DMS 273 treated with DMSO at 0.1 percent for 48 hours (cell line): ENCODE measurements at regions not wholly inside any gene's neighbourhood (a gene's known extent, or its start where the extent isn't known, plus 50 kb on each side); places are given as distances from the start of the nearest gene placed in this dataset.
"Not testable (repeated sequence)": the region's sequence is repeated elsewhere in the genome, so short reads cannot be mapped to it uniquely, and the experiment has no call there.

ENCODE experiments used
- DNase-seq: peaks from one replicate; lab custom pipeline; 2025; lab: John Stamatoyannopoulos, UW

DNA sequence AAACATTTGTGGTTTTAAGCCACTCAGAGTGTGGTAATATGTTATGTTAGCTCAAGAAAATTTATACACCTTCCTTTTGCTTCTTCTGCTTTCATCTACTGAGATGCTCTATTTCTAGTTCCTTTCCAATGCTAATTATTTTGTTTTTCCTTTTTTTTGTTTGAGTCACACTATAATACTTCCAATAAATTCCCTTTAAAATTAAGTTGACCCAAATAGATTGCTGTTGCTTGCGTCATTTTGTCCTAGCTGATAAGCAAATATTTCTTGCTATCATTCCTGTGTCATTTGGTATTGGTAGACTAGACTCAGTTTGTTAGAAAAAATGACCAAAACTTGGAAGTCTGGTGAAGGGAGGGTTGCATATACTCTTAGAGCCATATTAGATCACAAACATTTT is 437.0 kb upstream of the CNTN6 start:
- no peak for DNase-seq

DNA sequence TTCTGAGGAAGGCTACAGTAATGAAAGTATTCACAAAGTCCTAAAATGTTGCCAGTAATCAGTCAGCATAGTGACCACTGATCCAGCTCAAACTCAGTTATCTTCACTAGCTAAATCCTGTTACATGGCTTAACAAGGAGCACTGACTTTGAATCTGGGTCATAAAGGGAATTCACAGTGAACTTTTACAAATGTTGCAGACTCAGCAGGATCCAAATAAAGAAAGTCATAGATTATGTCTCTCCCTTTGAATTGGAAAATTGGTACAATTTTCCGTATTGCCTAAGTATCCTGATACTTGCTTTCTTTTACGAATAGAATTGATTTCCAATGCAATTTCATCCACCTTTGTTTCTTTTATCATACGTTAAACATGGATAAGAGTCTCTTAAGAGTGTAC is 431.5 kb upstream of the CNTN6 start:
- no peak for DNase-seq

DNA sequence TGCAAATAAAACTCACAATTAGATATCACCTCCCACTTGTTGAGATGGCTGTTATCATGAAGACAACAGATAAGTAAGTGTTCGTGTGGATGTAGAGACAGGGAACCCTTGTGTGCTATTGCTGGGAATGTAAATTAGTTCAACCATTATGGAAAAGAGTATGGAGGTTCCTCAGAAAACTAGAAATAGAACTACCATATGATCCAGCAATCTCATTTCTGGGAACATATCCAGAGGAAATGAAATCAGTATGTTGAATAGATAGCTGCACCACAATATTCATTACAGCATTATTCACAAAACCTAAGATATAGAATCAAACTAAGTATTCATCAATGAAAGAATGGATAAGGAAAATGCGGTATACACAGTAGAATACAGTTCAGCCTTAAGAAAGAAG is 418.7 kb upstream of the CNTN6 start:
- no peak for DNase-seq

DNA sequence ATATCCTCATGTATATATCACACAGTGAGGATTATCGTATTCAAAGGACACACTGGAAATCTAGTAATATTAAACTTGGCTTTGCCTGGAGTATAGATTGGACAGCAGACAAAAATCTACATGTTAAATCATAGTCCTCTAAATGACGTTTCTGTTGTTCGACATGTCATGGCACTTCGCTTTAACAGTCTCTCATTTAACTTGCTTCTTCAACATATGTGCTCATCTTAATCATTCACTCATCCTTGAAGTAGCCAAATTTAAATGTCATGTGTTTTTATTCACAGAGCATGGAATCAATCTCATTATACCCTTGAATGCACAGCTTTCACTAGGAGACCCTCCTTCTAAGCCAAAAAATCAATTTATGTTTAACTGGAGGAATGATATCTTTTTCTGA is 417.0 kb upstream of the CNTN6 start:
- DNase-seq, result no peak

DNA sequence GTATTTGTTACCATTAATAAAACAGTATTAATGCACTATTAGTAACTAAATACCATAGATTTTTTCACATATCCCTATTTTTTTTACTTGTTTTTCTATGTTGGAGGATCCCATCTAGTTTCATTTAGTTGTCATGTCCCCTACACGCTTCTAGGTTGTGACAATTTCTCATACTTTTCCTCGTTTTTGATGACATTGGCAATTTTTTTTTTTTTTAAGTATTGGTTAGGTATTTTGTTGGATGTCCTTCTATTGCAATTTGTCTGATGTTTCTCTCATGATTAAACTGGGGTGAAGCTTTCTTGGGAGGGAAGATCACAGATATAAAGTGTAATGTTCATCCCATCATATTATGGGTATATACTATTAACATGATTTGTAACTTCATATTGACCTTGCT is 409.1 kb upstream of the CNTN6 start:
- DNase-seq, result no peak

DNA sequence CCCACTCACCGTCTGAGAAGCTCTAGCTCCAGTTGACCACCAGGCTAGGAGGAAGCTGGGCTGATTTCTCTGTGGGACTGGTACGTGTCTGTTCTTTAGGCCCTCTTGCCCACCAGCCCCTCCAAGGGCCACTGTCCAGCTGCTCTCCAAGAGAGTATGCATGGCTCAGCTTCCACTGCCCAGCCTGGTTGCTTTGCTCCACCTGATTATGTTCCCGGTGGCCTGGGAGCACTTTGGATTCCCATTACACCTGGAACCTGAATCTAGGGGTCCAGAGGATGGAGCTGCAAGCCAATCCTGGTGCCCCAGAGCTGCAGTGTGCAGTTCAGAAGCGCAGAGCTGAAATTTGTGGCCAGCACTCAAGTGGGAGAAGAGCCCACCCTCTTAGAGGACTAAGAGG is 402.1 kb upstream of the CNTN6 start:
- DNase-seq, result no peak

DNA sequence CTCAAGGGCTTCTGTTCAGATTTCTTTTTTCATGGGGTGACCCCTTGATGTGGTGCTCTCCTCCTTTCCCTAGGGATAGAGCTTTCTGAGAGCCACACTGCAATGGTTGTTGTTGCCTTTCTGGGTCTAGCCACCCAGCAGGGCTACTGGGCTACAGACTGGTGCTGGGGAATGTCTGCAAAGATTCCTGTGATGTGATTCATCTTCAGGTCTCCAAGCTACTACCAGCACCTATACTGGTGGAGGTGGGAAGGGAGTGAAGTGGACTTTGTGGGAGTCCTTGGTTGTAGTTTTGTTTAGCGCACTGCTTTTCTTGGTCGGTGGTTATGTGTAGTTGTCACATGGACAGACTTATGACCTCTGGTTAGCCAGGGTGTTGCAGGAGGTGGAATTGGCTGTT is 392.3 kb upstream of the CNTN6 start:
- DNase-seq, result no peak

DNA sequence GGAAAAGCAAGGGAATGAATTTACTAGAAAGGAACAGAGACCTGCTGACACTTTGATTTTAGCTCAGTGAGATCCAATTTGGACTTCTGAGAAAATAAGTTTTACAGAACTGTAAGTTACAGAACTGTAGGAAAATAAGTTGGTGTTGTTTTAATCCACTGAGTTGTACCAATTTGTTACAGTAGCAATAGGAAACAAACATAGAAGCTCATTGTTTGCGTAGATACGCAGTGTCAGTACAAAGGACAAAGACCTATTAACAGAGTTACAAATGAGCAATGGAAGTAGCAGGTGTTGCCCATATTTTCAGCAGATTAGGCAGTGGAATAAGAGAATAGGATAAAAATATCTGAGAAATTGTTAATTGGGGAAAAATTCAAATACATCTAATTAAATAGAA is 385.8 kb upstream of the CNTN6 start:
- no peak for DNase-seq

DNA sequence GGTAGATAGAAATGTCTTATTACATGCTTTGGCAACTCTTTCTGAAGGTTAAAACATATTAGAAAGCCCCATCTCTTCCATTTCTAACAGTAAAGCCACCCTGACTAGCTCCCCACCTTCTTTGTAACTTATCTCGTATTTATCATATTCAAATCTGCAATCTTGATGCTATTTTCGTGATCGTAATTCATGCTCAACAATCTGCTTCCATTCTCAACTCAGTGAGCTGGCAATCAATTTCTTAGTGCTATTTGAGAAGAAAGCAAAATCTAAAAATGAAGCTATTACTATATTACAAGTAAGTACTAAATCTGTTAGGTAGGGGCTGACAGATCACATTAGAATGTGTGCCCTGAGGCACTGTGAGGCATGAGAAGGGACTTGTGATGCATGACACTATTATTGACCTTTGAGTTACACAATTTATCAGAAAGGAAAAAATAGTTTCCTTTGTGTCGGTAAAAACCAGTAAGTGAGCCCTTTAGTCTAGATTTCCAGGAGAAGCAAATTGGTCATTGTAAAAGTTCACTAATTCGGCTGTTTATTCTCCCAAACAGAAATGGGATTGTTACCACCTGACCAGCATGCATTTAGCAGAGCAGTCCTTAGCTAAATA is 379.7 kb upstream of the CNTN6 start:
- no peak for DNase-seq

DNA sequence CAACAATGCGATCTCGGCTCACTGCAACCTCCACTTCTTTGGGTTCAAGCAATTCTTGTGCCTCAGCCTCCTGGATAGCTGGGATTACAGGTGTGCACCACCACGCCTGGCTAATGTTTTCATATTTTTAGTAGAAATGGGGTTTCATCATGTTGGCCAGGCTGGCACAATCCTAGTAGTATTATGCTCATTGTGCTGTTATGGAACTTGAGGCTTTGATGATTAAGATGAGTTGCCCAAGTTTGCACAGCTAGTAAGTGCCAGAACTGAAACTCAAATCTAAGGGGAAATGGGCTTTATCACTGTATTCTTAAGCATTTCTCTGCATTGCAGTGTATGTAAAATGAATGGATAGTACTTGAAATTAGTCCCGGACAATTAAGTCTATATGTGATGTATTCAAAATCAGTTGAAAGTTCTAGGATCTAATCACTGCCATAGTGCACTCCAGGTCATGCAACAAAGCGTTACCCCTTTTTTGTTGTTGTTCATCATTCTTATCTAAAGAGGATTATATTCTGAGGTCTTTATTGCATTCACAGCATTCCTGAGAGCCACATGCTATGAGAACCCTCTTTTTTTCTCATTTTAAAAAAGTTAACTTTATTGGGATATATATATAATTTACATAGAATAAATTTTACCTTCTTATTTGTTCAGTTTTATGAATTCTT is 378.7 kb upstream of the CNTN6 start:
- DNase-seq, result no peak

DNA sequence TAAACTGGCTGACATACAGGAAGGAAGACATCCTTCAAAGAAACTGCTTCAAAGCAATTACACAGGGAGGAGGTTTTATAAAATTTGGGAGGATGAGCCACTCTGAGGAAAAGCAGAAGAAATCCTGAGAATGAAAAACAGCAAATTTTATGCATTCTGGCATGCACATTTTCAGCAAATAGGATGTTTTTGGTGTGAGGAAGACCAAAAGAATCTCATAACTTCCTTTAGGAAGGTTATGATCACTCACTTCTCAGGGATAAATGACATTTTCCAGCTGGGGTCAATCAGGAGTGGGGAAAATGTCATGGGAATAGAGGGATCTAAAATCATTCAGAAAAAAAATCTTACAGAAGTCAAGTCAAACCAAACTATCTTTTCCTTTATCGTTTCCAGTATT is 371.7 kb upstream of the CNTN6 start:
- no peak for DNase-seq

DNA sequence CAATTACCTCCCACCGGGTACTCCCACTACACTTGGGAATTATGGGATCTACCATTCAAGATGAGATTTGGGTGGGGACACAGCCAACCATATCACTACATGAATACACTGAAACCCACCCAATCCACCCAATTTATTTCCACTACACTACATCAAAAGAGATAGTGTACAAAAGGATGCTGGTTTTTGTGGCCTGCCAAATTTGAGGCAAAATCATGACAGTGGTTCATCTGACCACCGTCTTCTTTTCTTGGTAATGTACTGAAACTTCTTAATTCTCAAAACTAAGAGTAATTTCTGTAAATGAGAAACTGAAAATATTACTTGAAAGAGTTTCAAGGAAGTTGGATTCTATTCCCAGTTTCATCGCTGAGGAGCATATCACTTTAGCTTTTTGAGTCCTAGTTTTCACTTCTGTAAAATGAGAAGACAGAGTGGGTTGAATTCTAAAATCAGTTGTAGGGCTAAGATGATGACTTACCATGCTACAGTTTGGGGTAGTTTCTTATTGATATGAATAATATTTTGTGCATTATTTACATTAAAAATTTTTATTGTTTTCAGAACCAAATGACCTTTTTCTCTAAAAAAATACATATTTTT is 360.4 kb upstream of the CNTN6 start:
- DNase-seq, result no peak

DNA sequence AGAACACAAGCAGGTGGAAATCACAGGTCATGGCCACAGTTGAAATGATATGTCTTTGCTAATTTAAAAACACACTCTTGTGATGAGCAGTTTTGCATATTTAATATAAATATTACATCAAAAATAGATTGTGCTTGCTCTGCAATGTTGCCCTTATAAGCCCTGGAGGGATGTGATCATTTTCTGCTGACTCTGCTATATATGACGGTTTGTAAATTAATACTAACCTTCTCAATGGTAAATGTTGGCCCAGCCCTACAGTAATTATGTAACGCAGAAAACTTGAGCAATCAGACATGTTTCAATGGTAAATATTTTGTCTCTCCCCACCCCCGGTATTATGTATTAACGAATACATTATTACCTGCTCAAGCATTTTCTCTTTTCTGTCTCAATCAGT is 359.5 kb upstream of the CNTN6 start:
- no peak for DNase-seq

DNA sequence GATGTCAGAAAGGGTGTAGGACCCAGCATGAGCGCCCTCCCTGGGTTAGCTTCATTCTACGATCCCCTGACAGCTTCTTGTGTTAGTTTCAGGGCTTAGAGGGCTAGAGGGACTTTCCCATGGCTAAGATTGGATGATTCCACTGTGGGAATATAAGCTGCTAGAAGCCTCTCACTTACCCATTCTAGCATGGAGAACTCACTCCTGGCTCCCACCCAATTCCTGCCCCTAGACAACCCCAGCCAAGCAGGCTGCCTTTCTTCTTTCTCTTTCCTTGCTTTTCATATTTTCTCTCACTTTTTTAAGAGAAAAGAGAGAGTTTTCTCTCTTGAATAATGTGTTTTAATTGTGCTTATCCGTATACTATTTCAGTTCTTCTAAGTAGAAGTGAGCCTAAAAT is 335.1 kb upstream of the CNTN6 start:
- no peak for DNase-seq

DNA sequence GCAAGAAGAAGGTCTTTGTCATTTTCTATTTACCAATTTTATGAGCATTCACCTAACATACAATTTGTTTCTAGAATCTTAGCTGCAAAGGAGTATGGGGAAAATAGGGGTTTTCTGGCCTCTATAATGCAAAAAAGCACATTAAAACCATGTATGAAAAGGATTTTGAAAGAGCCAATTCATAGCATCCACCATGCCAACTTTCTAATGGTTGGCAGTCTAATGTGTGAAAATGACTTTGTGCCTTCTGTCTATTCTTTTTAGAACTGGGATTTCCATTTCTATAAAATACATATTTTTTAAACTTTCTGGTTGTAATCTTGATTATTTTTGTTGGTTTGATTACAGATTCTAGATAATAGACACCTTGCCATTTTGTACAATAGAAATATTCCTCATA is 333.7 kb upstream of the CNTN6 start:
- no peak for DNase-seq

DNA sequence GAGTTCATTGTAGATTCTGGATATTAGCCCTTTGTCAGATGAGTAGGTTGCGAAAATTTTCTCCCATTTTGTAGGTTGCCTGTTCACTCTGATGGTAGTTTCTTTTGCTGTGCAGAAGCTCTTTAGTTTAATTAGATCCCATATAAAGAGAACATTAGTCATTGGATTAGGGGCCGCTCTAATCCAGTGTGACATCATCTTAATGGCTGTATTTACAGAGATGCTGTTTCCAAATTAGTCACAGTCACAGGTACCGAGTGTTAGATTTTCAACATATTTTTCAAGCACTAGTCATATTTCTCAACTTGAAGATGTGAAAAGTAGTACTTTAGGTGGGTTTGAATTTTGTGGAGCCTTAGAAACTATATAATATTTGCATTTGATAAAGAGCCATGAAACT is 319.4 kb upstream of the CNTN6 start:
- not testable (repeated sequence) for DNase-seq

DNA sequence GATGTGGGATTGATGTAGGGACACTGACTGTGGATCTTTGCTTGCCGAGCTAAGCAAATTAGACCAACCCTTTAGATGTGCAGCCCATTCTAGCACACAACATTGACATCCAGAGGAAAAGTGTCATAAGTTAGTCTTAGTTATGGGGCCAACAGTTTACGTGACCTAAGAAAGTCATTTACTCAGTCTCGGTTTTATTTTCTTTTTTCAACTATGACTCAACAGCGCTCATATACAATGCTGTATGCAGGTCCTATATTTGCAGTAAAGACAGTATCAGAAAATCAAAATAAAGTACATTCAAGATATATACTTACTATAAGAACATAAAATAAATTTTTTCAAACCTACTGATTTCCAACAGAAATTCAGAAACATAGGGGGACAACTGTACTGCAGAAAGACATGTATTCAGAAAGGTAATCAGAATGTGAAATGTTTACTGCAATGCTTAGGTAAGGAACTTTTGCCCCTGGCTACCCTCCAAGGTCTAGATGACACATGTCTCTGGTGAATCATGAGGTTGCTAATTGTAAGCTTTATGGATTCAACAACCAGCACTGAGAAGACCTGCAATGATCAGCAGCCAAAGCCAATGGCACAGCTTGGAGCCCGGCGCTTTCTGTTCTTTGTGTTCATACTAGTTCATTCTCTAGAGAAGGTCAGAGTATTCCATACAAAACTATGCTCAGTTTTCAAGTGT is 317.5 kb upstream of the CNTN6 start:
- DNase-seq, result no peak

DNA sequence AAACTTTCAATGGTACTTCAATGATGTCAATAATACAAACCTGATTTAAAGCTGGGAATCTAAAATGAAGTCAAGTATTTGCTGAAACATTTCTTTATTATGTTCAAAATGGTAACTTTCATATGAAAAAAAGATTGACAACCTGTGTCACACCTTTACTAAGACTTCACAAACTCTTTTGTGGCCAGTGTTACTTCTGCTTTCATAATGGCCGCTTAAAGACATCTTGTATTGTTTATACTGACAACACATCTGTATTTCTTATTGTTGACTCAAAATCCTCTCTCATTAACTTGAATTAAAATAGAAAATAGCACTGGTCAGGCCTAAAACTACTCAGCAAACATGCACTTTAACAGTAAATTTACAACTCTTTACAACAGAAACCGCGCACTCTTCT is 312.3 kb upstream of the CNTN6 start:
- DNase-seq, result no peak

DNA sequence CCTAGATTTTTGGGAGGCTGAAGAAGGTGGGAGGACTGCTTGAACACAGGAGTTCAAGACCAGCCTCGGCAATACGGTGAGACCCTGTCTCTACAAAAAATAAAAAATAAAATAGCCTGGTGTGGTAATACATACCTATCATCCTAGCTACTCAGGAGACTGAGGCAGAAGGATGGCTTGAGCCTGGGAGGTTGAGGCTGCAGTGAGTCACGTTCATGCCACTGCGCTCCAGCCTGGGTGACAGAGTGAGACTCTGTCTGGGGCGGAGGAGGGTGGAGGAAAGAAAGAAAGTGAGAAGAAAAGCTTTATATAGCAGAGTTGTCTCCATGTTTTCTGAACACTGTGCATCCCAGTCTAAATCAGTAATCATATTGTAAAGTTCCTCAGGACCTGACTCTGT is 301.4 kb upstream of the CNTN6 start:
- DNase-seq, result no peak

DNA sequence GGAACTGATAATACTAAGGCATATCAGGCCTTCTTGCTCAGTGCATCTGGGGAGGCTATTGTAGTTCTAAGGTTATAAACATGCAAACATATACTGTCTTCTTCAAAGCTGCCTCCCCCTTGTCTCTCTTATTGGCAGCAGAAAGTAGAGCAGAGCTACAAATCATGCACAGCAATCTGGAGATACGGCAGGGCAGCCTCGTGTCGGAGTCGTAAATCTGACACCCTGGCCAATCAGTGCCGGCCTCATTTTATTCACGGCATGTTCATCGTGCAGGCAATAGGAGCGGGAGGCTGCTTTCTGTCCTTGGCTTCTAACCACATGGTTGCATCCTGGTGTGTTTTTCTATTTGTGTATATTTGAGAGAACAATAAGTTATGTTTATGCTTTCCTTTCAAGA is 300.2 kb upstream of the CNTN6 start:
- no peak for DNase-seq

DNA sequence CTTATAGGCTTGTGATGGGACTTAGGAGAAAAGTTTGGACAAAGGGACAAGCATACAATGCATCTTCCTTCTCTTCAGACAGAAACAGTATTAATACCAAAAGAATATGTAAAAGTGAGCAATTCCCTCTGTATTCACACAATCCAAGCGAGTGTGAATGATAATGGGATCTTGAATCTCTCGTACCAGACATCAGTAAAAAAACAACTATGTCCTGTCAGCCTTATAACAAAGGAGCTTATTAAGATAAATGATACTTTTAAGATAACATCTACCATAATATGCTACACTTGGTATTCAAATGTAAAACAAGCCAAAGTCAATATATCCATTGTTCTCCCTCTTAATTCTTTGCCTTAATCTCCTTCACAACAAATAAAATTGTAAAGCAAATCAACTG is 288.6 kb upstream of the CNTN6 start:
- DNase-seq, result no peak

DNA sequence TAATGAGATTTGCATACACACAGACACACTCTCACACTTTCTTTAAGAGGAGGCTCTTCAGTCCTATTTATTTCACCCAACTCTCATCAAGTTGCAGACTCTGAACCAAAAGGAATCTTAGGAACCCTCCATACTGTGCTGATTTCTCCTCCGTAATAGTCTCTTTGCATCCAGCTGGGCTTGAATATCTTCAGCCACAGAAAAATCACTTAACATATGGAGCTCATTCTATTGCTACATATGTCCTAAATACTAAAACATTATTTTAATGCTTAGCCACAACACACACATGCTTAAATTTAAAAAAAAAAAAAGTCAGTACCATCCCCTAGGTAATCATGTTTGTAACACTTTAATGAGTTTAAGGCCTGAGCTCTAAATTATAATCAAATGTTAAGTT is 287.5 kb upstream of the CNTN6 start:
- no peak for DNase-seq

DNA sequence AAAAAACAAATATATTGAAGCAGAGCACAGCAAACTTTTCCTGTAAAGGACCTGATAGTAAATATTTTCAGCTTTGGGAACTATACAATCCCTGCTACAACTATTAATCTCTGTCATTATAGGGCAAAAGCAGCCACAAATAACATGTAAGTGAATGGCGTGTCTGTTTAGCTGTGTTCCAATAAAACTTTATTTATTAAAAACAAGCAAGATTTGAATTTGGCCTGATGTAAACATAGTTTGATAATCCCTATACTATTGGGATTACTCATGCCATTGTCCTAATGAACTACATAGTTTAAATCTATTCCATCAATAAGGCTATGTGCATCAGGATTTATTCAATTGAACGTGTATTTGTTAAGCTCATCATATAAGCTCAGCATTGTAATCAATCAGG is 286.8 kb upstream of the CNTN6 start:
- no peak for DNase-seq
